Keratinocyte (primary cell): ENCODE measurements at regions not wholly inside any gene's neighbourhood (a gene's known extent, or its start where the extent isn't known, plus 50 kb on each side); places are given as distances from the start of the nearest gene placed in this dataset.

Experiments used
- CTCF ChIP-seq, 3 experiments: IDR thresholded peaks in 1 of 3; conservative IDR thresholded peaks in 1 of 3; optimal IDR thresholded peaks in 1 of 3; 2 replicates in 2 of 3; 3 replicates in 1 of 3; pipeline versions ENCODE3 to v1.5.1; 2011; ENCODE audit warnings: low read length in 3 of 3, mild to moderate bottlenecking in 3 of 3, moderate library complexity in 2 of 3, control low read depth in 1 of 3, inconsistent platforms in 1 of 3; ENCODE audit not compliant: insufficient read depth in 2 of 3; ENCODE audit errors: extremely low read depth in 1 of 3
- EZH2 ChIP-seq: IDR thresholded peaks from one replicate; pipeline ENCODE4 v1.6.1; 2012; ENCODE audit warnings: inconsistent platforms, mild to moderate bottlenecking, low read length, moderate library complexity

- TF ChIP-seq CTCF (optimal IDR thresholded peaks at IDR 0.05 in 1 of 3, IDR thresholded peaks at IDR 0.05 in 1 of 3, conservative IDR thresholded peaks at IDR 0.05 in 1 of 3; ENCODE audit: extremely low read depth in 1 of 3, insufficient read depth in 2 of 3, low read length in 3 of 3) (no peak), EZH2 (no peak)
Measured at GRCh38 chr1:218996362-218996761, 177.3 kb upstream of the LYPLAL1 start.
